Right hindlimb (tissue), 1 donor: ENCODE measurements at regions not wholly inside any gene's neighbourhood (a gene's known extent, or its start where the extent isn't known, plus 50 kb on each side); places are given as distances from the start of the nearest gene placed in this dataset.

ENCODE experiments used
- DNase-seq: peaks from one replicate; pipeline ENCODE4 v3.0.0-alpha.2; 2018

DNA sequence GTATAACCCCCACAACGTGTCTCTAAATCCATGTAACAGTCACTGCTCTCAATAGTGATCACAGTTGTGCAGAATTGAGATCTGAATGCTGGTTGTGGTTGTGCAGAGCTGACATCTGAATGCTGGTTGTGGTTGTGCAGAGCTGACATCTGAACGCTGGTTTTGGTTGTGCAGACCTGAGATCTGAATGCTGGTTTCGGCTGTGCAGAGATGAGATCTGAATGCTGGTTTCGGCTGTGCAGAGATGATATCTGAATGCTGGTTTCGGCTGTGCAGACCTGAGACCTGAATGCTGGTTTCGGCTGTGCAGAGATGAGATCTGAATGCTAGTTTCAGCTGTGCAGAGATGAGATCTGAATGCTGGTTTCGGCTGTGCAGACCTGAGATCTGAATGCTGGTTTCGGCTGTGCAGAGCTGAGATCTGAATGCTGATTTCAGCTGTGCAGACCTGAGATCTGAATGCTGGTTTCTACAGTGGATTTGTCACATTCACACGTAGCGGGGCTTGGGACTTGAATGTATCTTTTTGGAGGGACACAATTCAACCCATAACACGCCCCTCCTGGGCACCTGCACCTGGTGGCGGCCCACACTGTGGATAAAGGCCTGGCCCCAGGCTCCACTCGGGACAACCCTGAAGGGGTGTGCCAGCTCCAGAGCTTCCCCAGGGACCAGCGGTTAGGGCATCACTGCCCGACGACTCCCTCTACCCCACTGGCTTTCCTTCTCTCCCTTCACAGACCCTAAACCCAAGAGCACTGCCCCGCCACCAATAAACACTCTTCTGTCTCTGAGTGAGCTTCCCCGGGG lies 51.1 kb upstream of the SLC66A3 start:
- DNase-seq = no peak

DNA sequence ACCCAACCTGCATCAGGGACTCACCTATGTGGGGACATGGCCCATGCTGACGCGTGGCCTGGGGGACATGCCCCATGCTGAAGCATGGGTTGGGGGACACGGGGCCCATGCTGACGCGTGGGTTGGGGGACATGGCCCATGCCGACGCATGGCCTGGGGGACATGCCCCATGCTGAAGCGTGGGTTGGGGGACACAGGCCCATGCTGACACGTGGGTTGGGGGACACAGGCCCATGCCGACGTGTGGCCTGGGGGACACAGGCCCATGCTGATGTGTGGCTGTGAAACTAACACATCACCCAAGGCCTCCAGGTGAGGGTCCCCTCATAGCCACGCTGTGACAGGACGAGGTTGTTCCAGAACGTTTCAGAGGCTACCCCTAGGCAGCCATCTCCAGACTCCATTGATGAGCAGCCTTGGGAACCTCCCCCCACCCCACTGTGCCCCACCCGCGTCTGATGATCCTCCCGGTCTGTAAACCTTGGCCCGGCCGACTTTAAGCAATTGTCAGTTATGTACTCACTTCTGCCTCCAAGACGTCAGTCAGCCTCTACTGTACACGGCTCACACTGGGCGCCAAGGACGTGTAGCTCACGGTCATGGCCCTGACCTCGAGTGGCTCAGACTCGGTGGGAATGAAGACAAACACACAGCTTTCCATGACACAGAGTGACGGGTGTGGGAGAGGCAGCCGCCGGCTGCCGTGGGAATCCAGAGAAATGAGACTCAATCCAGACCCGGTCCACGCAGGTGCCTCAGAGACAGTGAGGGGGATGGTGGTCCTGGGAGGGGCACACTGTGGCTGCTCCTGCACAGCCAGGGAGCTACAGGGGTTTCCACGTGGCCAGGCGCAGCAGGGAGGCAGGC lies 50.2 kb upstream of the SLC66A3 start:
- no peak for DNase-seq
